SK-N-DZ (cell line): ENCODE measurements at regions not wholly inside any gene's neighbourhood (a gene's known extent, or its start where the extent isn't known, plus 50 kb on each side); places are given as distances from the start of the nearest gene placed in this dataset.

Experiments
- DNase-seq: peaks from one replicate; pipeline ENCODE4 v3.0.0-alpha.2; 2015; ENCODE audit warnings: low spot score

GRCh38 chr4:8699063-8699385, 106.5 kb downstream of the CPZ start:
- DNase-seq = no peak

GRCh38 chr4:8698341-8699062, 105.9 kb downstream of the CPZ start:
- DNase-seq = no peak

- DNase-seq = no peak
Measured at GRCh38 chr4:8697826-8698225, 105.3 kb downstream of the CPZ start.

- DNase-seq = no peak
Measured at GRCh38 chr4:8696369-8697127, 104.0 kb downstream of the CPZ start.

GRCh38 chr4:8695237-8696219, 103.0 kb downstream of the CPZ start:
- DNase-seq = no peak

- no peak for DNase-seq
Measured at GRCh38 chr4:8694651-8695151, 102.1 kb downstream of the CPZ start.

GRCh38 chr4:8694226-8694625, 101.7 kb downstream of the CPZ start:
- no peak for DNase-seq

GRCh38 chr4:8691151-8691775, 98.7 kb downstream of the CPZ start:
- DNase-seq = no peak

GRCh38 chr4:8690216-8691150, 97.9 kb downstream of the CPZ start:
- DNase-seq = no peak

- DNase-seq = no peak
Measured at GRCh38 chr4:8689741-8690140, 97.2 kb downstream of the CPZ start.

GRCh38 chr4:8688908-8689445, 96.4 kb downstream of the CPZ start:
- no peak for DNase-seq

GRCh38 chr4:8688041-8688907, 95.7 kb downstream of the CPZ start:
- DNase-seq = no peak

- no peak for DNase-seq
Measured at GRCh38 chr4:8687083-8687482, 94.5 kb downstream of the CPZ start.

GRCh38 chr4:8685831-8686230, 93.3 kb downstream of the CPZ start:
- DNase-seq = no peak

GRCh38 chr4:8683462-8683861, 90.9 kb downstream of the CPZ start:
- DNase-seq = no peak

- peak; percentile 62 for DNase-seq
Measured at GRCh38 chr4:8682725-8683124, 90.2 kb downstream of the CPZ start.

- no peak for DNase-seq
Measured at GRCh38 chr4:8682296-8682695, 89.7 kb downstream of the CPZ start.

- DNase-seq = no peak
Measured at GRCh38 chr4:8681391-8681790, 88.8 kb downstream of the CPZ start.

GRCh38 chr4:8679032-8679431, 86.5 kb downstream of the CPZ start:
- DNase-seq = peak; percentile 40
